Body of pancreas (tissue), 4 donors: ENCODE measurements at regions not wholly inside any gene's neighbourhood (a gene's known extent, or its start where the extent isn't known, plus 50 kb on each side); places are given as distances from the start of the nearest gene placed in this dataset.

Source experiments
- POLR2A ChIP-seq, 3 donors: fragments of 450-650 bp; IDR thresholded peaks; one replicate each; pipeline ENCODE4 v1.6.1; 2016; ENCODE audit warnings: antibody characterized with exemption in 3 of 3, mild to moderate bottlenecking in 2 of 3
- TF ChIP-seq, protein P1 (sequence below), 7 experiments: fragments of 450-650 bp in 4 of 7; fragments of 200-600 bp in 3 of 7; sonication (generic) in 3 of 7; IDR thresholded peaks; one replicate each; pipeline ENCODE4 v1.5.1; 2016 to 2019; ENCODE audit warnings: antibody characterized with exemption in 7 of 7

DNA sequence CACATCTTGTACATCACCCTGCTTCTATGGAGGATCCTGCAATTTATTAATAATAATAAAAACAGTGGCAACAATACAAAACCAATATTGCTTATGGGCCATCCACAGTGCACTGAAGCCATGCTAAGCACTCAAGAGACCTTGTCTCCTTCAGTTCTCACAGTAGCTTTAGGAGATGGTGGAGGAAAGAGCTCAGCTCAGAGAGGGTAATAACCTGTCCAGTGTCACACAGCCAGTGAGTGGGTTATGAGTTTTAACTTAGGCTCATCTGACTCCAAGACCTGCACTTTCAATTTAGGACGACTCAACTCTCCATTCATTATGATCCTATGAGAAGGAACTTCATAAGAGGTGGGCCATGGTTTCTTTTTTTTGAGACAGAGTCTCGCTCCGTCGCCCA lies 347.6 kb upstream of the RUNX1 start:
- TF ChIP-seq POLR2A (IDR thresholded peaks at IDR 0.05), result no peak
- TF ChIP-seq, protein P1, sequence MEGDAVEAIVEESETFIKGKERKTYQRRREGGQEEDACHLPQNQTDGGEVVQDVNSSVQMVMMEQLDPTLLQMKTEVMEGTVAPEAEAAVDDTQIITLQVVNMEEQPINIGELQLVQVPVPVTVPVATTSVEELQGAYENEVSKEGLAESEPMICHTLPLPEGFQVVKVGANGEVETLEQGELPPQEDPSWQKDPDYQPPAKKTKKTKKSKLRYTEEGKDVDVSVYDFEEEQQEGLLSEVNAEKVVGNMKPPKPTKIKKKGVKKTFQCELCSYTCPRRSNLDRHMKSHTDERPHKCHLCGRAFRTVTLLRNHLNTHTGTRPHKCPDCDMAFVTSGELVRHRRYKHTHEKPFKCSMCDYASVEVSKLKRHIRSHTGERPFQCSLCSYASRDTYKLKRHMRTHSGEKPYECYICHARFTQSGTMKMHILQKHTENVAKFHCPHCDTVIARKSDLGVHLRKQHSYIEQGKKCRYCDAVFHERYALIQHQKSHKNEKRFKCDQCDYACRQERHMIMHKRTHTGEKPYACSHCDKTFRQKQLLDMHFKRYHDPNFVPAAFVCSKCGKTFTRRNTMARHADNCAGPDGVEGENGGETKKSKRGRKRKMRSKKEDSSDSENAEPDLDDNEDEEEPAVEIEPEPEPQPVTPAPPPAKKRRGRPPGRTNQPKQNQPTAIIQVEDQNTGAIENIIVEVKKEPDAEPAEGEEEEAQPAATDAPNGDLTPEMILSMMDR (IDR thresholded peaks at IDR 0.05), result no peak
